ENCODE measurements at regions not wholly inside any gene's neighbourhood (a gene's known extent, or its start where the extent isn't known, plus 50 kb on each side); places are given as distances from the start of the nearest gene placed in this dataset.
"Not testable (repeated sequence)": the region's sequence is repeated elsewhere in the genome, so short reads cannot be mapped to it uniquely, and the experiment has no call there.

- no peak overlapping the region for H3K27ac ChIP-seq
- TF ChIP-seq CTCF (conservative IDR thresholded peaks at IDR 0.05), result no peak
These were observed 139.4 kb upstream of the RAB4A start for GRCh38 chr1:229131243-229132105.

- H3K27ac ChIP-seq, result no peak overlapping the region
- no peak for TF ChIP-seq CTCF (conservative IDR thresholded peaks at IDR 0.05)
These were observed 138.8 kb upstream of the RAB4A start for GRCh38 chr1:229132106-229132443.

- no peak overlapping the region for H3K27ac ChIP-seq
- no peak for TF ChIP-seq CTCF (conservative IDR thresholded peaks at IDR 0.05)
These were observed 138.2 kb upstream of the RAB4A start for GRCh38 chr1:229132706-229133105.

- TF ChIP-seq CTCF (conservative IDR thresholded peaks at IDR 0.05), result no peak
- H3K27ac ChIP-seq, result no peak overlapping the region
These were observed 137.8 kb upstream of the RAB4A start for GRCh38 chr1:229133151-229133550.

- no peak for TF ChIP-seq CTCF (conservative IDR thresholded peaks at IDR 0.05)
These were observed 137.1 kb upstream of the RAB4A start for GRCh38 chr1:229133811-229134210.

GRCh38 chr1:229134381-229135217 lies 136.3 kb upstream of the RAB4A start:
- not testable (repeated sequence) for H3K27ac ChIP-seq

More at GRCh38 chr1:229133811-229134210, 137.1 kb upstream of the RAB4A start:
- no peak overlapping the region for H3K27ac ChIP-seq

GRCh38 chr1:229135773-229136172 lies 135.1 kb upstream of the RAB4A start:
- no peak for TF ChIP-seq CTCF (conservative IDR thresholded peaks at IDR 0.05)
- no peak overlapping the region for H3K27ac ChIP-seq
